ENCODE measurements at regions not wholly inside any gene's neighbourhood (a gene's known extent, or its start where the extent isn't known, plus 50 kb on each side); places are given as distances from the start of the nearest gene placed in this dataset.

GRCh38 chr7:24368161-24368560, 84.2 kb downstream of the NPY start:
- Histone ChIP-seq H3K36me3 (no peaks in the 10 kb centered on the region), H3K4me1 (no peaks in the 10 kb centered on the region), H3K9me3 (no peaks in the 10 kb centered on the region), H3K27me3 (no peaks in the 10 kb centered on the region), H3K27ac (no peak overlapping the region), H3K4me3 (no peak overlapping the region)
- DNase-seq (no peak), ATAC-seq (no peak)
- intact Hi-C loops (cut with DNase I; ENCODE audit: low total_unique reads) (no loop called here), in situ Hi-C loops (cut with MboI; ENCODE audit: low sequenced_read_pairs in 4 of 4) (no loop called here)
- TF ChIP-seq, protein P1, sequence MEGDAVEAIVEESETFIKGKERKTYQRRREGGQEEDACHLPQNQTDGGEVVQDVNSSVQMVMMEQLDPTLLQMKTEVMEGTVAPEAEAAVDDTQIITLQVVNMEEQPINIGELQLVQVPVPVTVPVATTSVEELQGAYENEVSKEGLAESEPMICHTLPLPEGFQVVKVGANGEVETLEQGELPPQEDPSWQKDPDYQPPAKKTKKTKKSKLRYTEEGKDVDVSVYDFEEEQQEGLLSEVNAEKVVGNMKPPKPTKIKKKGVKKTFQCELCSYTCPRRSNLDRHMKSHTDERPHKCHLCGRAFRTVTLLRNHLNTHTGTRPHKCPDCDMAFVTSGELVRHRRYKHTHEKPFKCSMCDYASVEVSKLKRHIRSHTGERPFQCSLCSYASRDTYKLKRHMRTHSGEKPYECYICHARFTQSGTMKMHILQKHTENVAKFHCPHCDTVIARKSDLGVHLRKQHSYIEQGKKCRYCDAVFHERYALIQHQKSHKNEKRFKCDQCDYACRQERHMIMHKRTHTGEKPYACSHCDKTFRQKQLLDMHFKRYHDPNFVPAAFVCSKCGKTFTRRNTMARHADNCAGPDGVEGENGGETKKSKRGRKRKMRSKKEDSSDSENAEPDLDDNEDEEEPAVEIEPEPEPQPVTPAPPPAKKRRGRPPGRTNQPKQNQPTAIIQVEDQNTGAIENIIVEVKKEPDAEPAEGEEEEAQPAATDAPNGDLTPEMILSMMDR (IDR thresholded peaks at IDR 0.05 in 4 of 5, conservative IDR thresholded peaks at IDR 0.05 in 1 of 5) = no peak
- no peak for TF ChIP-seq POLR2A (IDR thresholded peaks at IDR 0.05)

DNA sequence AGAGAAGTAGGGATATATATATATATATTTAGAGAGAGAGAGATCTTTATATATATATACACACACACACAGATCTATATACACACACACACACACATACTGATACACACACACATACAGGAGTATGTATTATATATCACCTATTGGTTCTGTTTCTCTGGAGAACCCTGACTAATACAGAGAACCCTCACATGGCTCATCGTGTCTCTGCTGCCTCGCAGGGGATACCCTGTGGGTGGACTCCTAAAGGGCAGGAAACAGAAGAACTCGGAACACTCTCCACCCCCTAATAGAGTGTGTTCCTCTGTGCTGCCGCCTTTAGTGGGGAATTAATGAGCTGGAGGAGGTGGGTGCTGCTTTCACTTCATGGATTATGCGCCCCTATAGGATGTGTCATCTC, 86.6 kb downstream of the NPY start:
- Histone ChIP-seq H3K27me3 (no peaks in the 10 kb centered on the region), H3K4me1 (no peaks in the 10 kb centered on the region), H3K27ac (no peak overlapping the region), H3K4me3 (no peak overlapping the region), H3K36me3 (no peaks in the 10 kb centered on the region), H3K9me3 (no peaks in the 10 kb centered on the region)
- intact Hi-C loops (cut with DNase I; ENCODE audit: low total_unique reads) (no loop called here), in situ Hi-C loops (cut with MboI; ENCODE audit: low sequenced_read_pairs in 4 of 4) (no loop called here)
- ATAC-seq (no peak), DNase-seq (no peak)
- no peak for TF ChIP-seq POLR2A (IDR thresholded peaks at IDR 0.05)
- TF ChIP-seq, protein P1 (IDR thresholded peaks at IDR 0.05 in 4 of 5, conservative IDR thresholded peaks at IDR 0.05 in 1 of 5) = no peak

- intact Hi-C loops (cut with DNase I; ENCODE audit: low total_unique reads) = no loop called here
- DNase-seq (no peak), ATAC-seq (no peak)
- no peaks in the 10 kb centered on the region for H3K27me3 ChIP-seq
- TF ChIP-seq, protein P1 (IDR thresholded peaks at IDR 0.05 in 4 of 5, conservative IDR thresholded peaks at IDR 0.05 in 1 of 5) = no peak
- no peak for TF ChIP-seq POLR2A (IDR thresholded peaks at IDR 0.05)
- no peaks in the 10 kb centered on the region for H3K9me3 ChIP-seq
- in situ Hi-C loops (cut with MboI; ENCODE audit: low sequenced_read_pairs in 4 of 4) = no loop called here
- H3K4me3 ChIP-seq = no peak overlapping the region
- H3K36me3 ChIP-seq = no peaks in the 10 kb centered on the region
- H3K27ac ChIP-seq = no peak overlapping the region
- no peaks in the 10 kb centered on the region for H3K4me1 ChIP-seq
Observed at GRCh38 chr7:24372961-24373955, 89.3 kb downstream of the NPY start.

DNA sequence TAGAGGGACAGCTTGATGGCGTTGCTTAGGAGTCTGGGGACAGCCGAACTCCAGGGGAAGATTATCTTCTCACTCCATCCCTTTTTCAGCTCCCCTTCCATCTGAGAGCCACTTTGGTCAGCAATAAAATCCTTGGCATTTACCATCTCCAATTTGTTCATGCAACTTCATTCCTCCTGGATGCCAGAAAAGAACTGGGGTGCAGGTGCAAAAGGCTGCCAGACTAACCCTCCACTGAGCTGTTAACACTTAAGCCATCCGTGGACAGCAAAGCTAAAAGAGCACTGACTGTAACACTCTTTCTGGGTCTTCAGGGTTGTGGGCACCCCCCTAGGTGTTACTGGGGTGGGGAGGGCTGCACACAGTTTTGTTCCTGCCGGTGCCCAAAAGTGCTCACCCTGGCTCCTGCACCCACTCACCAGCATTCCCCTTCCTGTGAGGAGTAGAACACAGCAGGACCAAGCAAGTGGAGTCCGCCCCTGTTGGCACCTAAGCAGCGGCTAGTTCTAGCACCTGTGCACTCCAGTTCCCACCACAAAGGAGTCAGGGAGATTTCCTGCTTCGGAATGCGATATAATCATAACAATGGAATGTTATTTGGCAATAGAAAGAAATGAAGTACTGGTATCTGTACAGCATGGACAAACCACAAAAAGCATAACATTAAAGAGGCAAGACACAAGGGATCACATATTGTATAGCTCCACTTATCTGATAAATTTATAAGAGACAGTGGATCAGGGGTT, 95.1 kb downstream of the NPY start:
- intact Hi-C loops (cut with DNase I; ENCODE audit: low total_unique reads) (no loop called here), in situ Hi-C loops (cut with MboI; ENCODE audit: low sequenced_read_pairs in 4 of 4) (no loop called here)
- ATAC-seq (no peak), DNase-seq (no peak)
- no peaks in the 10 kb centered on the region for H3K36me3 ChIP-seq
- H3K4me1 ChIP-seq = no peaks in the 10 kb centered on the region
- no peak overlapping the region for H3K27ac ChIP-seq
- no peaks in the 10 kb centered on the region for H3K27me3 ChIP-seq
- no peak for TF ChIP-seq POLR2A (IDR thresholded peaks at IDR 0.05)
- TF ChIP-seq, protein P1 (IDR thresholded peaks at IDR 0.05 in 4 of 5, conservative IDR thresholded peaks at IDR 0.05 in 1 of 5) = no peak
- no peak overlapping the region for H3K4me3 ChIP-seq
- H3K9me3 ChIP-seq = no peaks in the 10 kb centered on the region

Data from gastrocnemius medialis (tissue), 4 donors.